MM.1S (cell line): ENCODE measurements at regions not wholly inside any gene's neighbourhood (a gene's known extent, or its start where the extent isn't known, plus 50 kb on each side); places are given as distances from the start of the nearest gene placed in this dataset.
"Not testable (repeated sequence)": the region's sequence is repeated elsewhere in the genome, so short reads cannot be mapped to it uniquely, and the experiment has no call there.

Experiments
- CTCF ChIP-seq: fragments of 300-600 bp; sonication (generic); IDR thresholded peaks from 2 replicates; pipeline ENCODE4 v1.5.1; 2016; ENCODE audit warnings: antibody characterized with exemption, low read length, mixed read lengths
- EZH2 ChIP-seq: fragments of 300-600 bp; sonication (generic); optimal IDR thresholded peaks from 2 replicates; pipeline ENCODE3; 2017; ENCODE audit warnings: low read depth, mild to moderate bottlenecking, antibody characterized with exemption, low read length, mixed read lengths

GRCh38 chr9:42300124-42300523 lies 116.7 kb downstream of the SPATA31A6 start:
- not testable (repeated sequence) for TF ChIP-seq CTCF, EZH2
